HCT116 (cell line): ENCODE measurements at regions not wholly inside any gene's neighbourhood (a gene's known extent, or its start where the extent isn't known, plus 50 kb on each side); places are given as distances from the start of the nearest gene placed in this dataset.

Experiments
- ATAC-seq: fragments of 200-7000 bp; cut with Tn5 transposase; 2 replicates; pipeline ENCODE4 v1.9.1; 2020; ENCODE audit warnings: mild to moderate bottlenecking, moderate library complexity
- BruUV-seq: library from RNA; stranded (reverse); fragments of 400-500 nt; replicated peaks from 2 replicates; lab custom pipeline; 2021; lab: Mats Ljungman, UMichigan
- CTCF ChIA-PET: fragments of 300-600 bp; sonication (Branson Sonifier 250); formaldehyde crosslinking; loops from one replicate; lab custom pipeline; 2021; ENCODE audit warnings: antibody characterized with exemption; lab: Charles Lee
- POLR2A ChIA-PET: fragments of 300-600, 350-600 bp; sonication (Branson Sonifier 250); formaldehyde crosslinking; loops from one replicate; lab custom pipeline; 2021; ENCODE audit warnings: antibody characterized with exemption; lab: Charles Lee
- RAD21 ChIA-PET, 2 experiments: fragments of 300-600 bp; sonication (Branson Sonifier 250); formaldehyde crosslinking; loops; one replicate each; lab custom pipeline; 2023; ENCODE audit warnings: low total read pairs in 2 of 2; ENCODE audit not compliant: uncharacterized antibody in 2 of 2, unreplicated experiment in 2 of 2, low non-redundant PET in 1 of 2; lab: Charles Lee
- DNase-seq: peaks from one replicate; pipeline ENCODE4 v3.0.0-alpha.2; 2010; ENCODE audit warnings: low read depth, low spot score
- H2AFZ ChIP-seq: fragments of 200-600 bp; shearing (Covaris generic), sonication (generic); 2 replicates; pipeline ENCODE4 v1.6.1; 2017; ENCODE audit warnings: low read depth, mixed run types, mixed read lengths, antibody characterized with exemption, low read length; ENCODE audit not compliant: poor library complexity, severe bottlenecking
- H3K27ac ChIP-seq: 2 replicates; pipeline ENCODE4 v1.5.1; 2012; ENCODE audit warnings: low read depth, low read length
- H3K27me3 ChIP-seq: fragments of 200-600 bp; sonication (generic); 2 replicates; pipeline ENCODE4 v1.6.1; 2016; ENCODE audit warnings: mixed run types, low read length, mixed read lengths; ENCODE audit not compliant: insufficient read depth
- H3K36me3 ChIP-seq, 2 experiments: fragments of 200-500 bp in 1 of 2; fragments of 200-600 bp in 1 of 2; sonication (Bioruptor generic) in 1 of 2; sonication (generic) in 1 of 2; 2 replicates each; pipeline versions ENCODE4 v1.5.1 to v1.6.1; 2014 to 2016; ENCODE audit warnings: low read length in 2 of 2, inconsistent platforms in 1 of 2, mixed read lengths in 1 of 2, mixed run types in 1 of 2; ENCODE audit not compliant: insufficient read depth in 2 of 2, control insufficient read depth in 1 of 2
- H3K4me1 ChIP-seq, 2 experiments: fragments of 200-600 bp in 1 of 2; sonication (generic) in 1 of 2; 2 replicates each; pipeline versions ENCODE4 v1.5.1 to v1.6.1; 2012 to 2017; ENCODE audit warnings: low read length in 2 of 2, inconsistent platforms in 1 of 2, mild to moderate bottlenecking in 1 of 2, mixed read lengths in 1 of 2, mixed run types in 1 of 2, moderate library complexity in 1 of 2; ENCODE audit not compliant: insufficient read depth in 2 of 2, control insufficient read depth in 1 of 2
- H3K4me2 ChIP-seq: fragments of 200-600 bp; sonication (generic); 2 replicates; pipeline ENCODE4 v1.6.1; 2017; ENCODE audit warnings: mixed run types, low read length, mixed read lengths
- H3K4me3 ChIP-seq, 2 experiments: fragments of 200-600 bp in 1 of 2; sonication (generic) in 1 of 2; replicated peaks in 1 of 2; 2 replicates each; pipeline ENCODE4 v1.5.1; 2011 to 2016; ENCODE audit warnings: low read length in 2 of 2, control low read depth in 1 of 2, low read depth in 1 of 2, mild to moderate bottlenecking in 1 of 2, mixed read lengths in 1 of 2, mixed run types in 1 of 2
- H3K79me2 ChIP-seq: fragments of 200-600 bp; sonication (generic); 2 replicates; pipeline ENCODE4 v1.6.1; 2017; ENCODE audit warnings: mild to moderate bottlenecking, mixed run types, low read length, moderate library complexity, mixed read lengths; ENCODE audit not compliant: insufficient read depth
- H3K9ac ChIP-seq: fragments of 200-600 bp; sonication (generic); 2 replicates; pipeline ENCODE4 v1.6.1; 2016; ENCODE audit warnings: low read length, mixed read lengths
- H3K9me2 ChIP-seq: fragments of 200-600 bp; sonication (generic), shearing (Covaris generic); 2 replicates; pipeline ENCODE4 v1.6.1; 2017; ENCODE audit warnings: mixed run types, mild to moderate bottlenecking, moderate library complexity; ENCODE audit not compliant: insufficient read depth
- H3K9me3 ChIP-seq, 2 experiments: fragments of 200-500 bp in 1 of 2; fragments of 200-600 bp in 1 of 2; sonication (Bioruptor generic) in 1 of 2; sonication (generic) in 1 of 2; 2 replicates each; pipeline ENCODE4 v1.6.1; 2014 to 2017; ENCODE audit warnings: low read length in 2 of 2, mixed read lengths in 2 of 2, inconsistent platforms in 1 of 2, low read depth in 1 of 2, mild to moderate bottlenecking in 1 of 2, mixed run types in 1 of 2, moderate library complexity in 1 of 2; ENCODE audit not compliant: control insufficient read depth in 1 of 2, insufficient read depth in 1 of 2
- H4K20me1 ChIP-seq: fragments of 200-600 bp; sonication (generic), shearing (Covaris generic); 2 replicates; pipeline ENCODE4 v1.6.1; 2017; ENCODE audit warnings: mixed run types, mild to moderate bottlenecking, moderate library complexity; ENCODE audit not compliant: insufficient read depth
- CBX3 ChIP-seq: IDR thresholded peaks from 2 replicates; pipeline ENCODE4 v1.6.1; 2012; ENCODE audit warnings: low read depth
- CEBPB ChIP-seq: IDR thresholded peaks from 2 replicates; pipeline ENCODE4 v1.6.1; 2012; ENCODE audit warnings: low read depth
- ELF1 ChIP-seq: IDR thresholded peaks from 2 replicates; pipeline ENCODE4 v1.6.1; 2012; ENCODE audit warnings: low read depth, borderline replicate concordance
- EZH2 ChIP-seq: fragments of 200-600 bp; sonication (generic); IDR thresholded peaks from 2 replicates; pipeline ENCODE4 v1.6.1; 2017; ENCODE audit warnings: antibody characterized with exemption, mixed run types
- FOSL1 ChIP-seq: IDR thresholded peaks from 2 replicates; pipeline ENCODE4 v1.6.1; 2012; ENCODE audit warnings: low read depth
- JUND ChIP-seq: IDR thresholded peaks from 2 replicates; pipeline ENCODE4 v1.6.1; 2012
- POLR2A ChIP-seq: IDR thresholded peaks from 2 replicates; pipeline ENCODE4 v1.7.0; 2011; ENCODE audit warnings: borderline replicate concordance; ENCODE audit not compliant: insufficient read depth, insufficient read length; ENCODE audit errors: extremely low read depth
- RAD21 ChIP-seq: IDR thresholded peaks from 2 replicates; pipeline ENCODE4 v1.6.1; 2012; ENCODE audit warnings: low read depth, mild to moderate bottlenecking
- SIN3A ChIP-seq: IDR thresholded peaks from 2 replicates; pipeline ENCODE4 v1.6.1; 2012; ENCODE audit warnings: low read depth
- SRF ChIP-seq: IDR thresholded peaks from 2 replicates; pipeline ENCODE4 v1.6.1; 2012; ENCODE audit warnings: low read depth
- TCF7L2 ChIP-seq: IDR thresholded peaks from 2 replicates; pipeline ENCODE4 v1.7.0; 2011; ENCODE audit warnings: borderline replicate concordance, inconsistent platforms; ENCODE audit not compliant: insufficient read depth, insufficient read length; ENCODE audit errors: extremely low read depth
- ZFX ChIP-seq: fragments of 450-650 bp; IDR thresholded peaks from 2 replicates; pipeline ENCODE4 v1.6.1; 2017
- ZNF274 ChIP-seq: fragments of 200-500 bp; sonication (Bioruptor generic); IDR thresholded peaks from 2 replicates; pipeline ENCODE4 v1.6.1; 2014; ENCODE audit warnings: mild to moderate bottlenecking, low read depth, low read length, inconsistent platforms
- intact Hi-C: fragments of 100-400 bp; cut with micrococcal nuclease; formaldehyde crosslinking; loops from 2 replicates; pipeline ENCODE4 v1.10.0; 2022
- TF ChIP-seq, protein P1 (sequence below): IDR thresholded peaks from 2 replicates; pipeline ENCODE4 v1.6.1; 2011; ENCODE audit warnings: mild to moderate bottlenecking, low read length, moderate library complexity; ENCODE audit not compliant: insufficient replicate concordance; ENCODE audit errors: extremely low read depth
- TF ChIP-seq, protein P2 (sequence below), 3 experiments: fragments of 200-600 bp in 1 of 3; sonication (generic) in 1 of 3; IDR thresholded peaks in 2 of 3; conservative IDR thresholded peaks in 1 of 3; 2 replicates each; pipeline ENCODE4 v1.5.1; 2012 to 2017; ENCODE audit warnings: low read depth in 2 of 3, low read length in 2 of 3, antibody characterized with exemption in 1 of 3, borderline replicate concordance in 1 of 3, control low read depth in 1 of 3, mild to moderate bottlenecking in 1 of 3, mixed read lengths in 1 of 3, mixed run types in 1 of 3, moderate library complexity in 1 of 3; ENCODE audit not compliant: insufficient read depth in 1 of 3
- TF ChIP-seq, protein P3 (sequence below): IDR thresholded peaks from 2 replicates; pipeline ENCODE4 v1.6.1; 2012; ENCODE audit warnings: low read depth

DNA sequence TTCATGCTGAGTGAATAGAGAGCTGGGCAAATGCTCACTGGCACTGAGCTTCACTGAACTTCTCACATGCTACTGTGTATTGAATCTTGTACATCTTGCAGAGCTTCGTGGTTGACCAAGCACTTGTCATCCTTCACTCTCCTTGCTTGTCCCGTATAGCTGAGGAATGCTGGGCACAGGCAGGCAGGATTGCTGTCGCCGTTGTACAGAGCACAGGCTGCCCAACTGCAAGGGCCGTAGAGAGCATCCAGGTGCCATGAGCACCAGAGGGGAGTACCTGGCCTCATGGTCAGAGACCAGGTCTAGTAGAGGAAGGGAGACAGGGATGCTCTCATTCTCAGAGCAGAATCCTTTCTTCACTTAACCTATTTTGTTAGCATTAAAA lies 99.8 kb upstream of the RET start:
- DNase-seq (no peak), ATAC-seq (no peak)
- H4K20me1 ChIP-seq: no peaks in the 10 kb centered on the region

More for the DNA sequence above, 99.8 kb upstream of the RET start:
- Histone ChIP-seq H3K9me3 (no peaks in the 10 kb centered on the region), H3K4me1 (peaks cover 0 to 6% of the 10 kb centered on the region in 2 experiments; a peak in 1 of 4 replicates), H3K36me3 (no peaks in the 10 kb centered on the region), H2AFZ (no peak overlapping the region), H3K4me2 (no peak overlapping the region), H3K27me3 (no peaks in the 10 kb centered on the region), H3K9me2 (no peaks in the 10 kb centered on the region), H3K9ac (no peak overlapping the region), H3K27ac (no peak overlapping the region)
- BruUV-seq: no TSS peak
- ChIA-PET CTCF (no interaction called here), POLR2A (no interaction called here)
- intact Hi-C loops: no loop called here
- TF ChIP-seq ELF1 (no peak), CBX3 (no peak), ZNF274 (no peak), CEBPB (no peak), SIN3A (no peak), RAD21 (no peak), ZFX (no peak), EZH2 (no peak), JUND (no peak), SRF (no peak), FOSL1 (no peak), TCF7L2 (no peak), POLR2A (no peak)
- TF ChIP-seq, protein P1, sequence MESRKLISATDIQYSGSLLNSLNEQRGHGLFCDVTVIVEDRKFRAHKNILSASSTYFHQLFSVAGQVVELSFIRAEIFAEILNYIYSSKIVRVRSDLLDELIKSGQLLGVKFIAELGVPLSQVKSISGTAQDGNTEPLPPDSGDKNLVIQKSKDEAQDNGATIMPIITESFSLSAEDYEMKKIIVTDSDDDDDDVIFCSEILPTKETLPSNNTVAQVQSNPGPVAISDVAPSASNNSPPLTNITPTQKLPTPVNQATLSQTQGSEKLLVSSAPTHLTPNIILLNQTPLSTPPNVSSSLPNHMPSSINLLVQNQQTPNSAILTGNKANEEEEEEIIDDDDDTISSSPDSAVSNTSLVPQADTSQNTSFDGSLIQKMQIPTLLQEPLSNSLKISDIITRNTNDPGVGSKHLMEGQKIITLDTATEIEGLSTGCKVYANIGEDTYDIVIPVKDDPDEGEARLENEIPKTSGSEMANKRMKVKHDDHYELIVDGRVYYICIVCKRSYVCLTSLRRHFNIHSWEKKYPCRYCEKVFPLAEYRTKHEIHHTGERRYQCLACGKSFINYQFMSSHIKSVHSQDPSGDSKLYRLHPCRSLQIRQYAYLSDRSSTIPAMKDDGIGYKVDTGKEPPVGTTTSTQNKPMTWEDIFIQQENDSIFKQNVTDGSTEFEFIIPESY: no peak
- TF ChIP-seq, protein P2, sequence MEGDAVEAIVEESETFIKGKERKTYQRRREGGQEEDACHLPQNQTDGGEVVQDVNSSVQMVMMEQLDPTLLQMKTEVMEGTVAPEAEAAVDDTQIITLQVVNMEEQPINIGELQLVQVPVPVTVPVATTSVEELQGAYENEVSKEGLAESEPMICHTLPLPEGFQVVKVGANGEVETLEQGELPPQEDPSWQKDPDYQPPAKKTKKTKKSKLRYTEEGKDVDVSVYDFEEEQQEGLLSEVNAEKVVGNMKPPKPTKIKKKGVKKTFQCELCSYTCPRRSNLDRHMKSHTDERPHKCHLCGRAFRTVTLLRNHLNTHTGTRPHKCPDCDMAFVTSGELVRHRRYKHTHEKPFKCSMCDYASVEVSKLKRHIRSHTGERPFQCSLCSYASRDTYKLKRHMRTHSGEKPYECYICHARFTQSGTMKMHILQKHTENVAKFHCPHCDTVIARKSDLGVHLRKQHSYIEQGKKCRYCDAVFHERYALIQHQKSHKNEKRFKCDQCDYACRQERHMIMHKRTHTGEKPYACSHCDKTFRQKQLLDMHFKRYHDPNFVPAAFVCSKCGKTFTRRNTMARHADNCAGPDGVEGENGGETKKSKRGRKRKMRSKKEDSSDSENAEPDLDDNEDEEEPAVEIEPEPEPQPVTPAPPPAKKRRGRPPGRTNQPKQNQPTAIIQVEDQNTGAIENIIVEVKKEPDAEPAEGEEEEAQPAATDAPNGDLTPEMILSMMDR (IDR thresholded peaks at IDR 0.05 in 2 of 3, conservative IDR thresholded peaks at IDR 0.05 in 1 of 3; ENCODE audit: borderline replicate concordance in 1 of 3, insufficient read depth in 1 of 3, low read depth in 2 of 3, low read length in 2 of 3): no peak
- TF ChIP-seq, protein P3, sequence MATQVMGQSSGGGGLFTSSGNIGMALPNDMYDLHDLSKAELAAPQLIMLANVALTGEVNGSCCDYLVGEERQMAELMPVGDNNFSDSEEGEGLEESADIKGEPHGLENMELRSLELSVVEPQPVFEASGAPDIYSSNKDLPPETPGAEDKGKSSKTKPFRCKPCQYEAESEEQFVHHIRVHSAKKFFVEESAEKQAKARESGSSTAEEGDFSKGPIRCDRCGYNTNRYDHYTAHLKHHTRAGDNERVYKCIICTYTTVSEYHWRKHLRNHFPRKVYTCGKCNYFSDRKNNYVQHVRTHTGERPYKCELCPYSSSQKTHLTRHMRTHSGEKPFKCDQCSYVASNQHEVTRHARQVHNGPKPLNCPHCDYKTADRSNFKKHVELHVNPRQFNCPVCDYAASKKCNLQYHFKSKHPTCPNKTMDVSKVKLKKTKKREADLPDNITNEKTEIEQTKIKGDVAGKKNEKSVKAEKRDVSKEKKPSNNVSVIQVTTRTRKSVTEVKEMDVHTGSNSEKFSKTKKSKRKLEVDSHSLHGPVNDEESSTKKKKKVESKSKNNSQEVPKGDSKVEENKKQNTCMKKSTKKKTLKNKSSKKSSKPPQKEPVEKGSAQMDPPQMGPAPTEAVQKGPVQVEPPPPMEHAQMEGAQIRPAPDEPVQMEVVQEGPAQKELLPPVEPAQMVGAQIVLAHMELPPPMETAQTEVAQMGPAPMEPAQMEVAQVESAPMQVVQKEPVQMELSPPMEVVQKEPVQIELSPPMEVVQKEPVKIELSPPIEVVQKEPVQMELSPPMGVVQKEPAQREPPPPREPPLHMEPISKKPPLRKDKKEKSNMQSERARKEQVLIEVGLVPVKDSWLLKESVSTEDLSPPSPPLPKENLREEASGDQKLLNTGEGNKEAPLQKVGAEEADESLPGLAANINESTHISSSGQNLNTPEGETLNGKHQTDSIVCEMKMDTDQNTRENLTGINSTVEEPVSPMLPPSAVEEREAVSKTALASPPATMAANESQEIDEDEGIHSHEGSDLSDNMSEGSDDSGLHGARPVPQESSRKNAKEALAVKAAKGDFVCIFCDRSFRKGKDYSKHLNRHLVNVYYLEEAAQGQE: no peak
- TF ChIP-seq, all 23 proteins: peak for 0
- Histone ChIP-seq H3K79me2 (no peaks in the 10 kb centered on the region), H3K4me3 (no peak overlapping the region)
- RAD21 ChIA-PET: no interaction called here
